ENCODE measurements at regions not wholly inside any gene's neighbourhood (a gene's known extent, or its start where the extent isn't known, plus 50 kb on each side); places are given as distances from the start of the nearest gene placed in this dataset.
A peak's percentile ranks its signal among the peaks of the same experiment; 100 is the strongest.
"Not testable (repeated sequence)": the region's sequence is repeated elsewhere in the genome, so short reads cannot be mapped to it uniquely, and the experiment has no call there.

GRCh38 chr9:110123341-110124095, 84.4 kb downstream of the C9orf152 start:
- no peak for DNase-seq (ENCODE audit: low spot score)

GRCh38 chr9:110124439-110124838, 83.5 kb downstream of the C9orf152 start:
- no peak for DNase-seq (ENCODE audit: low spot score)

GRCh38 chr9:110125207-110125751, 82.7 kb downstream of the C9orf152 start:
- DNase-seq (ENCODE audit: low spot score) = peak; percentile 65

- no peak for DNase-seq (ENCODE audit: low spot score)
Observed at GRCh38 chr9:110125763-110126351, 82.1 kb downstream of the C9orf152 start.

GRCh38 chr9:110126499-110126941, 81.4 kb downstream of the C9orf152 start:
- DNase-seq (ENCODE audit: low spot score) = no peak

GRCh38 chr9:110126986-110127864, 80.7 kb downstream of the C9orf152 start:
- DNase-seq (ENCODE audit: low spot score) = no peak

GRCh38 chr9:110128664-110129329, 79.2 kb downstream of the C9orf152 start:
- DNase-seq (ENCODE audit: low spot score) = no peak

GRCh38 chr9:110129425-110129824, 78.5 kb downstream of the C9orf152 start:
- no peak for DNase-seq (ENCODE audit: low spot score)

- no peak for DNase-seq (ENCODE audit: low spot score)
Observed at GRCh38 chr9:110130211-110130610, 77.7 kb downstream of the C9orf152 start.

GRCh38 chr9:110130791-110131416, 77.1 kb downstream of the C9orf152 start:
- DNase-seq (ENCODE audit: low spot score) = no peak

GRCh38 chr9:110131499-110131898, 76.5 kb downstream of the C9orf152 start:
- DNase-seq (ENCODE audit: low spot score) = no peak

GRCh38 chr9:110132531-110132930, 75.4 kb downstream of the C9orf152 start:
- not testable (repeated sequence) for DNase-seq (ENCODE audit: low spot score)

GRCh38 chr9:110133059-110133458, 74.9 kb downstream of the C9orf152 start:
- DNase-seq (ENCODE audit: low spot score) = no peak

GRCh38 chr9:110133608-110134210, 74.2 kb downstream of the C9orf152 start:
- no peak for DNase-seq (ENCODE audit: low spot score)

GRCh38 chr9:110135846-110136245, 72.1 kb downstream of the C9orf152 start:
- no peak for DNase-seq (ENCODE audit: low spot score)

GRCh38 chr9:110136802-110137201, 71.2 kb downstream of the C9orf152 start:
- DNase-seq (ENCODE audit: low spot score) = no peak

- DNase-seq (ENCODE audit: low spot score) = no peak
Observed at GRCh38 chr9:110140276-110140675, 67.7 kb downstream of the C9orf152 start.

GRCh38 chr9:110141227-110141793, 66.6 kb downstream of the C9orf152 start:
- no peak for DNase-seq (ENCODE audit: low spot score)

- no peak for DNase-seq (ENCODE audit: low spot score)
Observed at GRCh38 chr9:110142253-110142652, 65.7 kb downstream of the C9orf152 start.

GRCh38 chr9:110142868-110143481, 65.0 kb downstream of the C9orf152 start:
- no peak for DNase-seq (ENCODE audit: low spot score)
